PFSK-1 (cell line): ENCODE measurements at regions not wholly inside any gene's neighbourhood (a gene's known extent, or its start where the extent isn't known, plus 50 kb on each side); places are given as distances from the start of the nearest gene placed in this dataset.

Source experiments
- FOXP2 ChIP-seq: optimal IDR thresholded peaks from 2 replicates; pipeline ENCODE3; 2011; ENCODE audit warnings: borderline replicate concordance, control low read depth, inconsistent platforms; ENCODE audit not compliant: insufficient read depth; ENCODE audit errors: extremely low read length, extremely low read depth
- POLR2AphosphoS5 ChIP-seq: IDR thresholded peaks from 2 replicates; pipeline ENCODE4 v1.6.1; 2012; ENCODE audit warnings: low read depth, mild to moderate bottlenecking, control low read depth, low read length, moderate library complexity
- SIN3A ChIP-seq: IDR thresholded peaks from 2 replicates; pipeline ENCODE4 v1.6.1; 2012; ENCODE audit warnings: mild to moderate bottlenecking, low read length, moderate library complexity, borderline replicate concordance; ENCODE audit not compliant: insufficient read depth

DNA sequence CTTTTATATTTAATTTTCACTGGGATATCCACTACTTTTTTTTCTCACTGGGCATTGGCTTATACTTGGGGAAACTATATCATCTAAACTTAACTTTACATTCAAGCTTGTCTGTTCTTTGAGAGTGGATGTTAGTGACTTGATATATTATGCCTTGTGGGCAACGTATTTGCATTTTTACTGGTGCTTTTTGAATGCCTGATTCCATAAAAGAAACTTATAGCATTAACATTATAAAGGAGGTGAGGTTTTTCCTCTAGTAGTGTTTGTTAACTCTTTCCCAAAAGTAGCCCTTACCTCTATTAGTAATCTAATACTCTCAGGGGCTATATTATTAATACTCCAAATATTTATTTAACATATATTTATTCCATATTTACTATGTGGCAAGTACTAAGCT is 416.5 kb downstream of the PLA2G4A start:
- no peak for TF ChIP-seq POLR2AphosphoS5
- TF ChIP-seq FOXP2, result no peak
- no peak for TF ChIP-seq SIN3A
